CD4-positive, alpha-beta memory T cell (primary cell): ENCODE measurements at regions not wholly inside any gene's neighbourhood (a gene's known extent, or its start where the extent isn't known, plus 50 kb on each side); places are given as distances from the start of the nearest gene placed in this dataset.

Experiments used
- CTCF ChIA-PET: fragments of 350-600 bp; sonication (Branson Sonifier 250); formaldehyde crosslinking; loops from one replicate; lab custom pipeline; 2021; ENCODE audit warnings: inconsistent platforms; ENCODE audit not compliant: partially characterized antibody; lab: Charles Lee
- POLR2A ChIA-PET: fragments of 350-600 bp; sonication (Branson Sonifier 250); formaldehyde crosslinking; loops from one replicate; lab custom pipeline; 2021; ENCODE audit not compliant: partially characterized antibody; lab: Charles Lee
- DNase-seq, 5 donors: peaks; one replicate each; pipeline versions ENCODE4 v3.0.0 to v3.0.0-alpha.2; 2020 to 2022; ENCODE audit warnings: mixed read lengths in 1 of 5
- H3K27ac ChIP-seq: one replicate; pipeline ENCODE4 v1.7.0; 2013; ENCODE audit warnings: low read depth, low read length
- H3K27me3 ChIP-seq: 2 replicates; pipeline ENCODE4 v1.7.0; 2013; ENCODE audit warnings: mild to moderate bottlenecking, low read length, moderate library complexity; ENCODE audit not compliant: insufficient read depth
- H3K36me3 ChIP-seq: 2 replicates; pipeline ENCODE4 v1.7.0; 2013; ENCODE audit warnings: mild to moderate bottlenecking, low read length, moderate library complexity; ENCODE audit not compliant: insufficient read depth
- H3K4me1 ChIP-seq: 2 replicates; pipeline ENCODE4 v1.7.0; 2013; ENCODE audit warnings: mild to moderate bottlenecking, low read length, moderate library complexity; ENCODE audit not compliant: insufficient read depth
- H3K4me3 ChIP-seq, 2 donors: one replicate each; pipeline ENCODE4 v1.7.0; 2013; ENCODE audit warnings: low read length in 2 of 2, mild to moderate bottlenecking in 1 of 2
- H3K9me3 ChIP-seq, 2 donors: one replicate each; pipeline ENCODE4 v1.7.0; 2013; ENCODE audit warnings: low read length in 2 of 2, control low read depth in 1 of 2; ENCODE audit not compliant: control insufficient read depth in 1 of 2
- H3K27ac Mint-ChIP-seq, 7 donors: one replicate each; pipeline ENCODE4 v1.8.0; 2020 to 2021; ENCODE audit warnings: mixed read lengths in 7 of 7, mild to moderate bottlenecking in 6 of 7, inconsistent platforms in 3 of 7, moderate library complexity in 3 of 7
- H3K27me3 Mint-ChIP-seq, 2 donors: one replicate each; pipeline ENCODE4 v1.8.0; 2020 to 2021; ENCODE audit warnings: mixed read lengths in 2 of 2
- H3K36me3 Mint-ChIP-seq, 2 donors: one replicate each; pipeline ENCODE4 v1.8.0; 2020 to 2021; ENCODE audit warnings: mixed read lengths in 2 of 2, inconsistent platforms in 1 of 2, mild to moderate bottlenecking in 1 of 2
- H3K4me1 Mint-ChIP-seq, 4 donors: one replicate each; pipeline ENCODE4 v1.8.0; 2020 to 2021; ENCODE audit warnings: mixed read lengths in 4 of 4, mild to moderate bottlenecking in 1 of 4
- H3K4me3 Mint-ChIP-seq, 8 donors: one replicate each; pipeline ENCODE4 v1.8.0; 2020 to 2021; ENCODE audit warnings: mixed read lengths in 8 of 8, mild to moderate bottlenecking in 7 of 8, moderate library complexity in 6 of 8, inconsistent platforms in 3 of 8
- H3K9me3 Mint-ChIP-seq, 8 donors: one replicate each; pipeline ENCODE4 v1.8.0; 2020 to 2021; ENCODE audit warnings: mixed read lengths in 8 of 8, mild to moderate bottlenecking in 5 of 8, inconsistent platforms in 3 of 8, moderate library complexity in 1 of 8
- intact Hi-C: fragments of 100-400 bp; cut with micrococcal nuclease; formaldehyde crosslinking; loops from one replicate; pipeline ENCODE4 v1.15.1; 2023

DNA sequence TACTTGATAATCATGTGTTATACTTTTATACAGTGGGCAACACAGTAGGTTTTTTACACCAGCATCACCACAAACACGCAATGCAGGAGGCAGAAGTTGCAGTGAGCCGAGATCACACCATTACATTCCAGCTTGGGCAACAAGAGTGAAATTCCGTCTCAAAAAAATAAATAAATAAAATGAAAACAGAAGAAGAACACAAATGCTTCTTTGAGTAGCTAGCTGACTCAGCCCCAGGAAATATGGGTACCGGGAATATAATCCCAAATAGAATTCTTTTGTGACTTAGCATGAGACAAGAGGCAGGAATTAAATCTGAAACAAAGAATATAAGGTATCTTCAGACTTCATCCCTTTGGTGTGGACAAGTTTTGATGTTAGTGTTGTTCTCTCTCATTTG lies 164.2 kb upstream of the ATXN1 start:
- no peak overlapping the region for H3K27ac Mint-ChIP-seq
- no peaks in the 10 kb centered on the region for H3K36me3 Mint-ChIP-seq
- peaks cover 0 to 3% (median 0%) of the 10 kb centered on the region in 8 donors for H3K9me3 Mint-ChIP-seq
- no peak for DNase-seq
- H3K36me3 ChIP-seq, result no peaks in the 10 kb centered on the region
- no peaks in the 10 kb centered on the region for H3K9me3 ChIP-seq
- peaks cover 11 to 19% of the 10 kb centered on the region in 2 donors for H3K27me3 Mint-ChIP-seq
- no peaks in the 10 kb centered on the region for H3K4me1 ChIP-seq
- no peak overlapping the region for H3K4me3 ChIP-seq
- CTCF ChIA-PET, result no interaction called here
- no peak overlapping the region for H3K27ac ChIP-seq
- intact Hi-C loops, result no loop called here
- POLR2A ChIA-PET, result no interaction called here
- H3K4me3 Mint-ChIP-seq, result no peak overlapping the region
- no peaks in the 10 kb centered on the region for H3K27me3 ChIP-seq
- no peaks in the 10 kb centered on the region for H3K4me1 Mint-ChIP-seq

DNA sequence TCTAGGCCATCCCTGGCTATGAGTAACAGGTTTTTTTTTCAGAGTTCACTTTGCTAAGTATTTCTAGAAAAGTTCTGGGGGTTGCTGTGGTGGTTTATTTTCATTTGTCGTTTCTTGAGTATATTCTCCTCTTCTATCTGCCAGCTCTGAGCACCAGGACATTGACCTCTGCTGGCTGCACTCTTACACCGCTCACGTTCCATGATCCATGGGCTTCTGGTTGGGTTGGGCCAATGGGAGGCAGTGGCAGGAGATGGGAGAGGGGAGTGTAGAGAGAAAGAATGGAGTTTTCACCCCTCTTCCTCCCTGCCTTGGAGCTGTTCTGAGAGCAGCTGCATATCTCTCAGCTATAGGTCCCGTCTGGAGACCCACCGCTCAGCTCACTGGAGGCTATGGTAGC lies 161.0 kb upstream of the ATXN1 start:
- H3K27ac ChIP-seq, result no peak overlapping the region
- H3K9me3 Mint-ChIP-seq, result peaks cover 0 to 3% (median 0%) of the 10 kb centered on the region in 8 donors
- DNase-seq, result no peak
- no peak overlapping the region for H3K27ac Mint-ChIP-seq
- H3K36me3 ChIP-seq, result no peaks in the 10 kb centered on the region
- H3K36me3 Mint-ChIP-seq, result no peaks in the 10 kb centered on the region
- ChIA-PET CTCF (no interaction called here), POLR2A (no interaction called here)
- H3K4me3 ChIP-seq, result no peak overlapping the region
- peaks cover 13 to 14% of the 10 kb centered on the region in 2 donors for H3K27me3 Mint-ChIP-seq
- H3K4me1 Mint-ChIP-seq, result no peaks in the 10 kb centered on the region
- H3K4me3 Mint-ChIP-seq, result no peak overlapping the region
- H3K4me1 ChIP-seq, result no peaks in the 10 kb centered on the region
- H3K9me3 ChIP-seq, result no peaks in the 10 kb centered on the region
- intact Hi-C loops, result no loop called here
- H3K27me3 ChIP-seq, result no peaks in the 10 kb centered on the region

DNA sequence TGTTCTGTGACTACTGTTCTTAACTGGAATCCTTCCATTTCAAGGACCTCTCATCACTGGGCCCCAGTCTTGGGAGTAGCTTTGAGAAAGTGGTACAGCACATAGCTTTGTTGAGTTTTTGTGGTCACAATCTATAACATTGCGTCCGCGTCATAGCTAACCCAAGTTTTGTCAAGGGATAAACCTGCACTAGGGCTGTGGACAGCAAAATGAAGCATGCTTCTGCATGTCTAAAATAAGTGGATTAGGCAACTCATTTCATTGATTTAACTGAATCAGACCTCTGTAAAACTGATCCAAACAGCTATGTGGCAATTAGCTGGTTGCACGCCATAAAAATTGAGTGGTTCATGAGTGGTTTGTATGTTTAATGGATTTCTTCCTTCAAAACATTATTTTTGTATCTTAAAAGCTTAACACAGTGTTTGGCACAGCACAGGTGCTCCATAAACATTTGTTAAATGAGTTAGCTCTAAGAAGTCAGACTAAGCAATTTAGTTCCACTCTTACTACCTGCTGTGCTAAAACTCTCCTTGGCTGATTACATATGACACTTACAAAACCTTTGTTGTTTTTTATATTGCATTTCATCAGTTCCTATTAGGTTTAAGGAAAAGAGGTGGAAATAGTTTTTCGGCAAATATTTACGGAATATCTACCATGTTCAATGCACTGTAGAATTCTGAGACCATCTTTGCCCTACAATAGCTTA lies 160.3 kb upstream of the ATXN1 start:
- Mint-ChIP-seq H3K27me3 (peaks cover 10 to 14% of the 10 kb centered on the region in 2 donors), H3K36me3 (no peaks in the 10 kb centered on the region), H3K4me3 (no peak overlapping the region), H3K4me1 (no peaks in the 10 kb centered on the region), H3K9me3 (peaks cover 0 to 3% (median 0%) of the 10 kb centered on the region in 8 donors), H3K27ac (no peak overlapping the region)
- no peaks in the 10 kb centered on the region for H3K4me1 ChIP-seq
- CTCF ChIA-PET, result no interaction called here
- POLR2A ChIA-PET, result no interaction called here
- H3K27ac ChIP-seq, result no peak overlapping the region
- no peaks in the 10 kb centered on the region for H3K9me3 ChIP-seq
- H3K27me3 ChIP-seq, result no peaks in the 10 kb centered on the region
- no peak for DNase-seq
- intact Hi-C loops, result no loop called here
- no peaks in the 10 kb centered on the region for H3K36me3 ChIP-seq
- no peak overlapping the region for H3K4me3 ChIP-seq

DNA sequence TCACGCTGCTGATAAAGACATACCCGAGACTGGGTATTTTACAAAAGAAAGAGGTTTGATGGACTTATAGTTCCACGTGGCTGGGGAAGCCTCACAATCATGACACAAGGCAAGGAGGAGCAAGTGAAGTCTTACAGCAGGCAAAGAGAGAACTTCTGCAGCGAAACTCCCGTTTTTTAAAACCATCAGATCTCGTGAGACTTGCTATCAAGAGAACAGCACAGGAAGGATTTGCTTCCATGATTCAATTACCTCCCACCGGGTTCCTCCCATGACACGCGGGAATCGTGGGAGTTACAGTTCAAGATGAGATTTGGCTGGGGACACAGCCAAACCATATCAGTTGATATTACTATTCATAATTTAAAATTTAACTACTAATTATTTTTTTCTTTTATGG lies 157.3 kb upstream of the ATXN1 start:
- no peak overlapping the region for H3K4me3 ChIP-seq
- CTCF ChIA-PET, result no interaction called here
- Mint-ChIP-seq H3K4me3 (no peak overlapping the region), H3K36me3 (no peaks in the 10 kb centered on the region), H3K27me3 (peaks cover 10 to 13% of the 10 kb centered on the region in 2 donors), H3K9me3 (peaks cover 0 to 10% (median 5%) of the 10 kb centered on the region in 8 donors), H3K4me1 (no peaks in the 10 kb centered on the region), H3K27ac (no peak overlapping the region)
- POLR2A ChIA-PET, result no interaction called here
- no peak overlapping the region for H3K27ac ChIP-seq
- intact Hi-C loops, result no loop called here
- no peaks in the 10 kb centered on the region for H3K4me1 ChIP-seq
- H3K36me3 ChIP-seq, result no peaks in the 10 kb centered on the region
- H3K27me3 ChIP-seq, result no peaks in the 10 kb centered on the region
- DNase-seq, result no peak
- H3K9me3 ChIP-seq, result no peaks in the 10 kb centered on the region

DNA sequence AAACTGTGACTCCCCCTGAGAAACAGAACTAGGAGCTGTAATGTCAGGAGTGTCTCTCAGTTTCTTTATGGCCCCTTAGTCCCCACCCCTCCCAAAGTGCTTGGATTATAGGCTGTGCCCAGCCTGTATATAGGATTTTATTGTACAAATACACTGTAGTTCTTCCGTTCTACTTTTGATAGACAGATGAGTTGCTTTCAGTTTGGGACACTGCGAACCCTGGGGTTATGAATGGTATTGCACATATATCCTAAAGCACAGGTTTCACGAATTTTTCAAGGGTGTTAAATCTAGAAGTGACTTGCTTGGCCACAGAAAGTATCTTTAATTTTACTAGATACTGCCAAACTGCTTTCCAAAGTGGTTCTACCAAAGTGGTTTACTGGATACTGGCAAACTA lies 152.9 kb upstream of the ATXN1 start:
- Mint-ChIP-seq H3K36me3 (no peaks in the 10 kb centered on the region), H3K9me3 (peaks cover 0 to 28% (median 19%) of the 10 kb centered on the region in 8 donors), H3K4me3 (no peak overlapping the region), H3K4me1 (no peaks in the 10 kb centered on the region), H3K27ac (no peak overlapping the region), H3K27me3 (peaks cover 3 to 6% of the 10 kb centered on the region in 2 donors)
- H3K4me3 ChIP-seq, result no peak overlapping the region
- H3K9me3 ChIP-seq, result no peaks in the 10 kb centered on the region
- ChIA-PET POLR2A (no interaction called here), CTCF (no interaction called here)
- DNase-seq, result no peak
- intact Hi-C loops, result no loop called here
- no peaks in the 10 kb centered on the region for H3K27me3 ChIP-seq
- H3K36me3 ChIP-seq, result no peaks in the 10 kb centered on the region
- no peak overlapping the region for H3K27ac ChIP-seq
- H3K4me1 ChIP-seq, result no peaks in the 10 kb centered on the region

DNA sequence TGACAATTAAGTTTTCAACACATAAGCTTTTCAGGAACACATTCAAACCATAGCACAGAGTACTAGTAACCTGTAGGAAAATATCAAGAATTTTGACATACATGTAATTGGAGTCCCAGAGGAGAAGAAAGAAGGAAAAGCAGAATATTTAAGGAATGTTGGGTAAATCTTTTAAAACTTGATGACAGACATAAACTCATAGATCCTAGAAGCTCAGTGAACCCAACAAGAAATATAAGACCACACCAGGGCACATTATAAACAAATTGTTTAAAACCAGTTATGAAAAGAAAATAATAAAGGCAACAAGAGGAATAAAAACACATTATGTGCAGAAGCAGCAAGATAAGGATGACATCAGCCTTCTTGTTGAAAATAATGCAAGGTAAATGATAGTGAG lies 151.5 kb upstream of the ATXN1 start:
- peaks cover 3 to 4% of the 10 kb centered on the region in 2 donors for H3K27me3 Mint-ChIP-seq
- no peaks in the 10 kb centered on the region for H3K36me3 Mint-ChIP-seq
- no peaks in the 10 kb centered on the region for H3K27me3 ChIP-seq
- no peak overlapping the region for H3K4me3 ChIP-seq
- H3K27ac Mint-ChIP-seq, result no peak overlapping the region
- no peak for DNase-seq
- no peaks in the 10 kb centered on the region for H3K36me3 ChIP-seq
- H3K9me3 Mint-ChIP-seq, result peaks cover 0 to 28% (median 19%) of the 10 kb centered on the region in 8 donors
- no peaks in the 10 kb centered on the region for H3K4me1 Mint-ChIP-seq
- ChIA-PET CTCF (no interaction called here), POLR2A (no interaction called here)
- intact Hi-C loops, result no loop called here
- H3K4me1 ChIP-seq, result no peaks in the 10 kb centered on the region
- H3K4me3 Mint-ChIP-seq, result no peak overlapping the region
- H3K9me3 ChIP-seq, result no peaks in the 10 kb centered on the region
- no peak overlapping the region for H3K27ac ChIP-seq

DNA sequence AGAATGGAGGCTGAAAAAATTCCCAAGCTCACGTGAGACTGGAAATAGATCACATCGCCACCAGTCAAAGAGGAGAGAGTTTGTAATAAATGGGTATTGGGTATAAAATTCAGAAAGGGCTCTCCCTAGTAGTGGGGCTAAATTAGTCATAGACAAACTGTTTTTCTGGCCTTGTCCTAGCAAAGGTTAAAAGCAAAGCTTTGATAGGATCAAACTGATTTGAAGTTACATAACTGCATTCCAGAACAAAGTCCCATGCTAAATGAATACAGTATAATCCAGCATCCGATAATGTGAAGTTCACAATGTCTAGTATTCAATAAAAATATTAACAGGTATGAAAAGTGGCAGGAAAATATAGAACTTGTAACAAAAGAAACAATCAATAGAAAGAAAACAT lies 149.8 kb upstream of the ATXN1 start:
- Histone ChIP-seq H3K4me3 (no peak overlapping the region), H3K4me1 (no peaks in the 10 kb centered on the region), H3K36me3 (no peaks in the 10 kb centered on the region), H3K9me3 (no peaks in the 10 kb centered on the region), H3K27ac (no peak overlapping the region), H3K27me3 (no peaks in the 10 kb centered on the region)
- H3K27ac Mint-ChIP-seq, result no peak overlapping the region
- peaks cover 0 to 28% (median 19%) of the 10 kb centered on the region in 8 donors for H3K9me3 Mint-ChIP-seq
- DNase-seq, result no peak
- no peaks in the 10 kb centered on the region for H3K4me1 Mint-ChIP-seq
- H3K36me3 Mint-ChIP-seq, result no peaks in the 10 kb centered on the region
- ChIA-PET CTCF (no interaction called here), POLR2A (no interaction called here)
- H3K27me3 Mint-ChIP-seq, result peaks cover 4 to 8% of the 10 kb centered on the region in 2 donors
- no peak overlapping the region for H3K4me3 Mint-ChIP-seq
- intact Hi-C loops, result no loop called here
